DMS153 treated with DMSO at 0.1 percent for 48 hours (cell line): ENCODE measurements at regions not wholly inside any gene's neighbourhood (a gene's known extent, or its start where the extent isn't known, plus 50 kb on each side); places are given as distances from the start of the nearest gene placed in this dataset.
"Not testable (repeated sequence)": the region's sequence is repeated elsewhere in the genome, so short reads cannot be mapped to it uniquely, and the experiment has no call there.

Experiments
- DNase-seq: peaks from one replicate; lab custom pipeline; 2025; ENCODE audit not compliant: unreplicated experiment; lab: John Stamatoyannopoulos, UW

GRCh38 chr6:6969761-6970223 lies 138.0 kb upstream of the RREB1 start:
- peak; percentile 2 for DNase-seq

GRCh38 chr6:6970851-6971250 lies 136.9 kb upstream of the RREB1 start:
- no peak for DNase-seq

GRCh38 chr6:6971369-6971768 lies 136.4 kb upstream of the RREB1 start:
- no peak for DNase-seq

- no peak for DNase-seq
These were observed 135.3 kb upstream of the RREB1 start for GRCh38 chr6:6972456-6972855.

- no peak for DNase-seq
These were observed 134.0 kb upstream of the RREB1 start for GRCh38 chr6:6973721-6974120.

- DNase-seq = no peak
These were observed 132.2 kb upstream of the RREB1 start for GRCh38 chr6:6975459-6976111.

- no peak for DNase-seq
These were observed 131.6 kb upstream of the RREB1 start for GRCh38 chr6:6976193-6976592.

GRCh38 chr6:6978731-6979130 lies 129.0 kb upstream of the RREB1 start:
- DNase-seq = no peak

- no peak for DNase-seq
These were observed 126.7 kb upstream of the RREB1 start for GRCh38 chr6:6980999-6981597.

- no peak for DNase-seq
These were observed 126.0 kb upstream of the RREB1 start for GRCh38 chr6:6981681-6982322.

- no peak for DNase-seq
These were observed 125.1 kb upstream of the RREB1 start for GRCh38 chr6:6982663-6983062.

- DNase-seq = no peak
These were observed 123.0 kb upstream of the RREB1 start for GRCh38 chr6:6984585-6985366.

GRCh38 chr6:6986344-6986743 lies 121.4 kb upstream of the RREB1 start:
- no peak for DNase-seq

GRCh38 chr6:6987749-6988148 lies 120.0 kb upstream of the RREB1 start:
- no peak for DNase-seq

GRCh38 chr6:6990059-6990458 lies 117.7 kb upstream of the RREB1 start:
- DNase-seq = not testable (repeated sequence)

- no peak for DNase-seq
These were observed 114.1 kb upstream of the RREB1 start for GRCh38 chr6:6993503-6994237.

GRCh38 chr6:6994796-6995195 lies 113.0 kb upstream of the RREB1 start:
- DNase-seq = no peak

GRCh38 chr6:6995328-6995727 lies 112.4 kb upstream of the RREB1 start:
- DNase-seq = no peak

- no peak for DNase-seq
These were observed 111.6 kb upstream of the RREB1 start for GRCh38 chr6:6996124-6996523.

- DNase-seq = no peak
These were observed 110.2 kb upstream of the RREB1 start for GRCh38 chr6:6997263-6998193.
